GM19467 (cell line): ENCODE measurements at regions not wholly inside any gene's neighbourhood (a gene's known extent, or its start where the extent isn't known, plus 50 kb on each side); places are given as distances from the start of the nearest gene placed in this dataset.

Source experiments
- ATAC-seq: cut with Tn5 transposase; IDR thresholded peaks from one replicate; pipeline ENCODE4 v1.9.1; 2021; ENCODE audit warnings: mild to moderate bottlenecking, moderate library complexity; ENCODE audit not compliant: unreplicated experiment

DNA sequence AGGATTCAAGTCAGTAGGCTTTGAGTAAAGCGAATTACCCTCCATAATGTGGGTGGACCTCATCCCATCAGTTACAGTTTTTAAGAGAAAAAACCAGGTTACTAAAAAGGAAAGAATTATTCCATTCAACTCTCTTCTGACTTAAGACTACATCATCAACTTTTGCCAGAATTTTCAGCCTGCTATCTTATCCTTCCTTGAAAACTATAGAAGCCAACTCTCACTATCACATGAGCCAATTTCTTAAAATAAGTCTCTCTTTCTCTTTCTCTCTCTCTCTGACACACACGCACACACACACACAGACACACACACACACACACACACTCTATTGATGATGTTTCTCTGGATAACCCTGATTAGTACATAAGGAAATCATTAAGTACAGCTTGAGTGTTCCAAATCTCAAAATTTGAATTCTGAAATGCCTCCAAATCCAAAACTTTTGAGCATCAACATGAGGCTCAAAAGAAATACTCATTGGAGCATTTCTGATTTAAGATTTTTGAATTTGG lies 217.0 kb upstream of the PRR20A start:
- ATAC-seq, result no peak

DNA sequence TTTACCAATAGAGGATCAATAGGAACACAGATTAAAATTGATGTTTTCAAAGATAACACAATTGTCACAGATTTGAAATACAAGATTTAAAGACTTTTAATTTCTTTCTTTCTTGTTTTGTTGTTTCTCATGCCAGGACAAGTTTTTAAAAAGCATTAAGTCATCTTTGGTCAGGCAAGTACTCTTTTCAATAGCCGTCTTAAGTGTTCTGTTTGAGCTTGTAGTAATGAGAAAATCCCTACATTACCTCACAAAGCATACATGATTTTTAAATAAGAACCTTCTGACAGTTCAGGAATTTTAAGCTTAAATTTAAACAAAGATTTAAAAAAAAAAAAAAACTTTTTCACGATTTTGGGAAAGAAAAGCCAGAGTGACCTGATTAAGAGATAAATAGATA lies 216.3 kb upstream of the PRR20A start:
- ATAC-seq, result no peak

DNA sequence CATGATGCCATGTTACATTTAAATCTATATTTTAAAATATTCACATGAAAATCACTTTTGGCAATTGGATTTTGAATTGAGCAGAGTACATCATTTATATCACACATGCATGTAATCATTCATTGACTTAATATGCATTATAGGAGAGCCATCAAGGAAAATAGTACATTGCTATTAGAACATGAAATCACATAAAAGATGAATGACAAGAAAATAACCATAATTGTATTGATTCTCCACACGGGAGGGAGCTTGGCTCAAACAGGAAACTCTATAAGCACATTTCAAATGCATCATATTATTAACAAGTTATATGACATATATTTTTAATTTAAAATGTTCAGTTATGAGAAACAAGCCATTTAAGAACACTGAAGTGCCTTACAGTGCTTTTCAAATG lies 208.6 kb upstream of the PRR20A start:
- ATAC-seq, result no peak

DNA sequence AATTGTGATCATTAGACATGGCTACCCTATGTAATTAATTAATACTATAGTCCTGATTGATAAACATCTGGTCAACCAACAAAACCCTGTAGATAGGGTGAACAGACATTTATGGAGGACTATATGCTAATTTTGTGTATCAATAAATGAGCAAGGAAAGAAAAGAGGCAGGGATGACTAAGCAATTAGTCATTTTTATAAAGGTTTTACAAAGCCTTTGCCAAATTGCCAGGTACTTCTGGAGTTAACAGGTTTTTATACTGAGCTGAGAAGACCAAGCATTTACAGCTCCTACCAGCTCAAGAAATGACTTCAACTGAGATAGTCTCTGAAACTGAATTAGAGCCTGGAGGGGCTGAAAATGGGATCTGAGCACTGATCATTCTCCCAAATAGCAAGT lies 186.8 kb upstream of the PRR20A start:
- ATAC-seq, result no peak

DNA sequence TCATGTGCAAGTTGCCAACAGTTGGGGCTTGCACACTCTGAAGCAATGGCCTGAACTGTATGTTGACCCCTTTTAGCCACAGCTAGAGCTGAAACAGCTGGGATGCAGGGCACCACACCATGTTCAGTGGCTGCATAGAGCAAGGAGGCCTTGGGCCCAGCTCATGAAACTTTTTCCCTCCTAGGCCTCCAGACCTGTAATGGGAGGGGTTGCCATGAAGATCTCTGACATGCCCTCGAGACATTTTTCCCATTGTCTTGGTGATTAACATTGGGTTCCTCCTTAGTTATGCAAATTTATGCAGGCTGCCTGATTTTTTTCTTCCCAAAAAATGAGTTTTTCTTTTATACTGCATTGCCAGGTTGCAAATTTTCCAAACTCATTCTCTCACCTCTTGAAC lies 165.1 kb upstream of the PRR20A start:
- no peak for ATAC-seq

DNA sequence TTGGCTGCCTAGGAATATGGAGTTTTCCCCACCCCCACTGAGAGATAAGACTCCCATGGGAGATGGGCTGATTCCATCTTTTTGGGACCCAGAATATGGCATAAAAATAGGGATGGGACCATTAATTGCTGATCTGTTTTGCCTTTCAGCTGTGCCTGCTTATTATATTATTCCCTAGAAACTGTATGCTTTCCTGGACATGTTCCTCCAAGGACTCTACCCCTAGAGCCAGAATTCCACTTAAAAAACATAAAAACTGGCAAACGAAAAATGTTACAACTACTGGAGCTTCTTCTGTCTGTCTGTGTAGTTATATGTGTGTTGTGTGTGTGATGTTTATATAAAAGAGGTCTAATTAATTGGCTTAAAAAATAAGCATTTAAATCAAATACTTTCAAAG lies 159.9 kb upstream of the PRR20A start:
- ATAC-seq, result no peak

DNA sequence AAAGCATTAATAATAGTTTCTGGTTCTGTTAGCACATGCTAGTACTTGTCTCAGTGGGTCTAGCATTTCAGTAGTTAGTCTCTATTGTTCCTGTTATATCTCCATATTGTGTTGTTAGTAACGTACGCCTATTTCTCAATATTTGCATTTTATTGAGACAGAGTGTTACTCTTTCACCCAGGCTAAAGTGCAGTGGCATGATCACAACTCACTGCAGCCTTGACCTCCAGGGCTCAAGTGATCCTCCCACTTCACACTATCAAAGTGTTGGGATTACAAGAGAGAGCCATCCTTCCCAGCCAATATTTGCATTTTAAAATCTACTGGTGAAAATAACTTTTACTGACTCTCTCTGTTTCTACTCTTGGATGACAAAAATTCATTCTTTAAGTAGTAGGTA lies 154.6 kb upstream of the PRR20A start:
- no peak for ATAC-seq

DNA sequence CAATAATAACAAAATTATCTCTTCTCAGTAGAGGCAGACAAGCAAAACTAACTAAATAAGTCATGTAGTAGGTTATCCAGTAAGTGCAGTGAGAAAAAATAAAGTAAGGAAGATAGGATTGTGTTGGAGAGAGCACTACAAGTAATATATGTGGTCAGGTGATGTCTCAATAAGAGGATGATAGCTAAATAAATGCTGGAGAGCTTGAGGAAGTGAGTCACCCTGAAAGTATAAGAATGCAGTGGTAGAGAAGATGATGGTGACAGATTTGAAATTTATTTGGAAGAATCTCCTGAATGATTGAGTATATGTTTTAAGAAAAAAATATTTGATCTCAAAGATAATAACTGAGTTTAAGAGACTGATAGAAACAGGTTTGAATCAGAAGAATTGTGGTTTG lies 152.2 kb upstream of the PRR20A start:
- ATAC-seq, result no peak

DNA sequence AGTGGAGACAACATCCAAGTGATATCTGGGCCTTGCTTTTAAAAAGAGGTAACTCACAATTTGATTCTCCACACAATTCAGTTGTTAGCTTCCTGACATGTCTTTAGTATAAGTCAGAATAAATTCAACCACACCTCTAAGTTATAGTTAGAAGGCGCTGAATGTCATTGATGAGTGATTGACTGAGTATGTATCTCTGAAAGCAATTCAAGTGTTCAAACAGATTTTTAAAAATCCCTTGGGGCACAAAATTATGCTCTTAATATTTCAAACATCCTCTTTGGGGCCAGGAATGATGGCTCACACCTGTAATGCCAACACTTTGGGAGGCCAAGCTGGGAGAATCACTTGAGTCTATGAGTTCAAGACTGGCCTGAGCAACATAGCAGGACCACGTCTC lies 137.0 kb upstream of the PRR20A start:
- ATAC-seq, result no peak

DNA sequence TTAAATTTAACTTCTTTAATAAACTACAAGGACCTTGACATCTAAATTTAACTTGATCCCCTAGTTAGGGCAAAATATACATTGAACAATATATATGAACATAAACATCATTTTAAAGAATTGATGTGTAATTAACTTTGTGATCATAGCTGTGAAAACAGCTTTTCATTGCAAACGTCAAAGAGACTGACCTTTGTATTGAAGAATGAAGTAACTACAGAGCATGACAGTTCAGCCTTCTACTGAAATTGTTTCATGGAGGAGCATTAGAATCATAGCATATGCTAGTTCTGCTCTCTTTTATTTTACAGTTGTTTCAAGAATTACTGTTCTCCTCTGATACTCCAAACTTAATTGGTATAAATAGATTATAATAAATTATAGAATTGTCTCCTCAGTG lies 123.4 kb upstream of the PRR20A start:
- ATAC-seq, result no peak

DNA sequence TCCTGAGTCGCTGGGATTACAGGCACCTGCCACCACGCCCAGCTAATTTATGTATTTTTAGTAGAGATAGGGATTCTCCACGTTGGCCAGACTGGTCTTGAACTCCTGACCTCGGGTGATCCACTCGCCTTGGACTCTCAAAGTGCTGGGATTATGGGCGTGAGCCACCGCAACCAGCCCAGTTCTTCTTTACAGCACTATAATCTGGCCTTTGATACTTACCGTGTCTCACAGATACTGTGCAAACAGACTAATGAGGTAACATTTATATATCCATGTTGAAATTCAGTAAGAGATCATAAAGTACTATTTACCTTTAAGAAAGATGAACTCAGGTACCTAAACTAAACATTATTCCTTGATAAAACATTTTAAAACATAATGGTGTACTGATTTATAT lies 121.8 kb upstream of the PRR20A start:
- ATAC-seq, result no peak

DNA sequence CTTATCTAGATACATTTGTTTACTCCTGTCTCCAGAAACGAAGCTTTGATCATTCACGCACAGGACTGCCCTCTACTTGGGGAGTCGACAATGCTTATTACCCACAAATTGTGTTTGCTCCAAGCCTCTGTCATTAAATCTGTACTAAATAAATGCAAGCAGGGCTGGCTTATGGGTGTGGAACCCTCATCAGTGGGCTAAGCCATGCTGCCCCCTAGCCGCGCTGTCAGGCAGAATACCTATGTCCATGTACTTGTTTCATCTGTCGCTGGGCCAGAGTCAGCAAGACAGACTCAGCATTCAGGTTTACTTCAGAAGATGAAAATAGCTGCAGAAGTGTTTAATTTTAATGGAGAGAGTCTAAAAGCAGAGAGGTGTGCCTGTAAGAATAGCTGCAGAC lies 110.0 kb upstream of the PRR20A start:
- no peak for ATAC-seq

DNA sequence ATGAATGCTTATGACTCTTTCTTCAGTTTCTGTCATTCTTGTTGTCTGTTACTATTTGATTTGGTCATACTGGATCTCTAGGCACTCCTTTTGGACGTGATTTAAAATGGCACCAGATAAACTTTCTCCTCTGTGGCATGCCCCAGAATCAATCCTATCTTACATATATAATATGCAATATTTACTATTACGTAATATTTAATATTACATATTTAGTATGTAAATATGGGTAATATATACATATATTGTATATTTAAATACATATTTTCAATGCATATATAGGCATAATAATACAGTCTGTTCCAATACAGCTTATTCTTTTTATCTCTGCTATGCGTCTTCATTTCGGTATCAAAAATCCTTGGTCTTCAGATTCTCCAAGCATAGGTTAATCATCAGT lies 104.4 kb upstream of the PRR20A start:
- ATAC-seq, result no peak

DNA sequence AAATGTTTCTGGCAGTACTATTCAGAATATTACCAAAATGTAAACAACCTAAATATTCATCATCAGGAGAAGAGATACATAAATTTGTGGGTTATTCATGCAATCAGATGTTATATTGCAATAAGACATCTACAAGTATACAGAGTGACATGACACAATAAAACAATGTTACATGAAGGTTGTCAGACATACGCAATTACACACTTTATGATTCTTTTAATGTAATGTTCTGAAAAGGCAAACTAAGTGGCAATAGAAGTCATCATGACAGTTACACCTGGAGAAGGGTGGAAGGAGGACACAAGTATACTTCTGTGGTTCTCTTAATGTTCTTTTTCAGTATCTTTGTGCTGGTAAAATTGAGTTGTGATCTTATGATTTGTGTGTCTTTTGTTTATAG lies 95.8 kb upstream of the PRR20A start:
- no peak for ATAC-seq

DNA sequence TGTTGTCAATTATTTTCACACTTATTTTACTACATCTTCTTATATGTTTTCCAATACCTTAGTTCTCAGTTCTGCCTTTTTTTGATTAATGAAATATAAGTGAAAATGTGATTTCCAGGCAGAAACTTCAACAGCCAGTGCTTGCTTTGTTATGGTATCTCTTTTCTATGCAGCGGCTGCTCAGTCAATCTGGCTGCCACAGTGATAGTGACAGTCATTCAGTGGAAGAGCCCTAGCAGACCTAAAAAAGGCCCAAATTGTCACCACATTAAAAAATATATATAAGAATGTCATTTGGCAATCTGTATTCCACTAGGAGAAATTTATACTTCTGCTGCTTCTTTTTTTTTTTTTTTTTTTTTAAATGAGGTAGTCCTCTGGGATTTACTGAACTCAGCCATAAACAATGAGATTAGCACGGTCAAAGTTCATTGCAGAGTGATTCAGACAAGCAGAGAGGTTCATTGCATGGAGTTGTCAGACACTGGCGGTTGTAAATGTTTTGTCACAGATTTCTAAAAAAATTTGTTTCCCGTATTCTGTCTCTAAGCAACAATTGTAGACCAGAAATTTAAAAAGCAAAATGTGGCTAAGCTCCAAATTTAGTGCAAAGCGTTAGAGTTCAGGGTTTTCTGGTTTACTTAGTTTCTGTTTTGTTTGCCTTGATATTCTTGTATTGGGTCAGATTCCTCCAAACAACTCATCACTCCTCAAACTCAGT lies 94.7 kb upstream of the PRR20A start:
- no peak for ATAC-seq

DNA sequence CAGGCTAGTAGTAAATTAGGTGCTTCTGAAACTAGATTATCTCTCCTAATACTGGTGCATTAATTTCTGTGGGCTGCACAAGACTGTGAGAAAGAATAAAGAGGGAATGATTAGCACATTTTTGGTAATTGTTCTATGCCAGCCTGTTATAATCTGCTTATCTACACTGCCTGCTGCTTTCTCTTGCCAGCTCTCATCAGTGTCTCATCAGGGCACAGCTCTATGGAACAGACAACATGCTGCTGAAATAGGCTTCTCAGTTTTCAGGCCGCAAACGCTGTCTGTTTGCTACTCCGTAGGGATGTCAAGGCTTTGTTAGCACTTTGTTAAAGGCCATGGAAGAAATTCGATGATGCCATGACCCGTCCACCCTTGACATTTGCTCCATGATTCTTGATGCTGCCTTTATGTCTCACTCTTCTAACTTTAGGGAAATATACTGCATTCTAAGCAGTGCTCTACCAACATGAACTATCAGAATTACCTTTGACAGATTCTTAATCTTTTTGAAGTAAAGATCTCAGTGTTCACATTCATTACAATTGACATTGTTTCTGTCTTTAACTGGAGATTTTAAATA lies 84.0 kb upstream of the PRR20A start:
- ATAC-seq, result no peak

DNA sequence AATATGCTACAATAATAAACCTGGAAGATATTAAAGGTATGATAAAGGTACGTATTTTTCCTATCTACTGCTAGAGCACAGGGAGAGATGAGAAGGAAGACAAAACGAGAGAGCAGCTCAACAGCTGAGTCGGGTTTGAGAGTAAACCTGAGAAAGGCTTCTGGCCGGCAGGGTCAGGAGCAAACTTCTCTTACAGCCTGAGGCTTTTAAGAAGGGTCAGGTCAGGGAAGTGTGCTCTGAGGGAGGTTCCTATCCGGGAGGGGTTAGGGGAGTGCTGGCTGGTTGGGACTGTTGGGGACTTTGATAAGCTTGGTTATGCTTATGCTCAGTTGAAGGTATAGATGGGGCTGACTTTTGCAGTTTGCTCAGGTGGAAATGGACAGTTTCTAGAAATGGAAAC lies 77.7 kb upstream of the PRR20A start:
- no peak for ATAC-seq

DNA sequence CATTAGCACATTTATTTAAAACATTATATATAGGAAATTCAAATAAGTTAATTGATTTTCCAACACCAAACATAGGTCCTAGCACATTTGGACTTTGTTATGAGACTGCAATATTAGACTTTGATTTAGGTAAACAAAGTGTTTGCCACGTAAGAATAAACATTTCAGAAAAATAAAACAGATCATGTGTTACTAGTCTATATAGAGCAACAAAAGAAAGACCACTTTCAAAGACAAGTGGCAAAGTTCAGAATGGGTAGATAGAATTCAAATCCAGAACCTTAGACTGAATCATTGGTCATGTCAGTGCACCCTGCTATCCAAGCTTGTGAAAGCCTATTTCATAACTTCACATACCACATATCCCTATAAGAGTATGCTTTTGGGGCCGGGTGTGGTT lies 66.7 kb upstream of the PRR20A start:
- ATAC-seq, result no peak

DNA sequence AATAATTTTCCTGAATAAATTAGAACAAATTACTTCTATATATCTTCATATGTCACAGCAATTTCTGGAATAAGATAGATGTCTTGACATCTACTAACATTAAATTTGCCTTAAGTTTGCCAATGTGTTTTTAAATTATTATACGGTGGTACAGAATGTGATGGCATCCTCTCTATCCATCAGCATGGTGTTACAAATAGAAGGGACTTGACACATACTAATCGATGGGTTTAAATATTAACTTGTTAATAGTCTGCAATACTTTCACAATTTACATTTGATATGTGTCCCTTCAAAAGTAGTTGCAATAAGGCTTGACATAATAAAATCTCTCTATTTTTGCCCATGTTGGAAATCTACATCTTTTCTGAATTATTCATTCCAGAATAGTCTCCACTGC lies 65.1 kb upstream of the PRR20A start:
- no peak for ATAC-seq

DNA sequence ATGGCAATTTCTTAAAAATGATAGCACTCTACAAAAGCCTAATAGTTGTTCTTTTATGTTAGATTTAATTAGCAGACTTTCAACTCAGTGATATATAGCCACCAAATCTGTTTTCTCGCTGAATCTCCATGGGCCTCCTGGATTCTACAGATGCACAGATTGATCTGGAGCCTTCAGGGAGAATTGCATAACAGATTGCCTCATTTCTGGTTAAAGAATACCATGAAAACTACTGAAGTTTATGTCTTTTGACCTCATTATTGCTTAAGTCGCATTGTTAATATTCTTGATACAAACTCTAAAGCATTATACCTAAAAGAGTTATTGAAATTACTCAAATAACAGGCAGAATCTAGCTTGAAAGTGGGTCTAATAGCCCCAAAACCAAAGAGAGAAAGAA lies 53.7 kb upstream of the PRR20A start:
- no peak for ATAC-seq
